GM23338 (cell line): ENCODE measurements at regions not wholly inside any gene's neighbourhood (a gene's known extent, or its start where the extent isn't known, plus 50 kb on each side); places are given as distances from the start of the nearest gene placed in this dataset.

Experiments
- ATAC-seq: fragments of 200-7000 bp; cut with Tn5 transposase; 3 replicates; pipeline ENCODE4 v1.9.1; 2020
- DNase-seq: peaks from one replicate; pipeline ENCODE4 v3.0.0-alpha.2; 2015; ENCODE audit warnings: low spot score
- H2AFZ ChIP-seq: fragments of 200-600 bp; sonication (generic); 2 replicates; pipeline ENCODE4 v1.8.0; 2016; ENCODE audit warnings: antibody characterized with exemption, mild to moderate bottlenecking, moderate library complexity
- H3F3A ChIP-seq: fragments of 200-600 bp; sonication (generic); replicated peaks from 2 replicates; pipeline ENCODE4 v1.8.0; 2017; ENCODE audit warnings: antibody characterized with exemption, mixed run types, low read depth
- H3K27ac ChIP-seq: fragments of 200-600 bp; sonication (generic); 2 replicates; pipeline ENCODE4 v1.6.1; 2016; ENCODE audit warnings: low read depth
- H3K27me3 ChIP-seq: fragments of 200-600 bp; sonication (generic); 2 replicates; pipeline ENCODE4 v1.8.0; 2016; ENCODE audit warnings: mild to moderate bottlenecking, mixed run types, moderate library complexity; ENCODE audit not compliant: insufficient read depth
- H3K36me3 ChIP-seq: fragments of 200-600 bp; sonication (generic); 2 replicates; pipeline ENCODE4 v1.8.0; 2016; ENCODE audit warnings: mild to moderate bottlenecking; ENCODE audit not compliant: insufficient read depth
- H3K4me1 ChIP-seq: fragments of 200-600 bp; sonication (generic); 2 replicates; pipeline ENCODE4 v1.8.0; 2016; ENCODE audit warnings: mild to moderate bottlenecking, moderate library complexity; ENCODE audit not compliant: insufficient read depth
- H3K4me2 ChIP-seq: fragments of 200-600 bp; sonication (generic); 2 replicates; pipeline ENCODE4 v1.7.1; 2017; ENCODE audit warnings: mixed run types
- H3K4me3 ChIP-seq: fragments of 200-600 bp; sonication (generic); 2 replicates; pipeline ENCODE4 v1.6.1; 2016; ENCODE audit warnings: mixed run types
- H3K79me2 ChIP-seq: fragments of 200-600 bp; sonication (generic); replicated peaks from 2 replicates; pipeline ENCODE4 v1.8.0; 2017; ENCODE audit warnings: mild to moderate bottlenecking; ENCODE audit not compliant: insufficient read depth
- H3K9me2 ChIP-seq: fragments of 200-600 bp; sonication (generic); 2 replicates; pipeline ENCODE4 v1.8.0; 2017; ENCODE audit not compliant: insufficient read depth
- H4K20me1 ChIP-seq: fragments of 200-600 bp; sonication (generic); replicated peaks from 2 replicates; pipeline ENCODE4 v1.8.0; 2017; ENCODE audit warnings: mild to moderate bottlenecking; ENCODE audit not compliant: insufficient read depth
- H3K27ac Mint-ChIP-seq: 2 replicates; pipeline ENCODE4 v1.8.0; 2020; ENCODE audit warnings: inconsistent platforms, mild to moderate bottlenecking, moderate library complexity, mixed read lengths
- H3K27me3 Mint-ChIP-seq: 3 replicates; pipeline ENCODE4 v1.8.0; 2022; ENCODE audit warnings: low read depth, mild to moderate bottlenecking, moderate library complexity, mixed read lengths, inconsistent platforms; ENCODE audit not compliant: insufficient read depth, poor library complexity
- H3K36me3 Mint-ChIP-seq: 3 replicates; pipeline ENCODE4 v1.8.0; 2021; ENCODE audit warnings: low read depth, mild to moderate bottlenecking, inconsistent platforms, moderate library complexity, mixed read lengths
- H3K4me1 Mint-ChIP-seq: 3 replicates; pipeline ENCODE4 v1.8.0; 2020; ENCODE audit warnings: mild to moderate bottlenecking, inconsistent platforms, mixed read lengths
- H3K4me3 Mint-ChIP-seq: 3 replicates; pipeline ENCODE4 v1.8.0; 2021; ENCODE audit warnings: moderate library complexity, mild to moderate bottlenecking, inconsistent platforms, mixed read lengths
- H3K9me3 Mint-ChIP-seq: 3 replicates; pipeline ENCODE4 v1.8.0; 2020; ENCODE audit warnings: moderate library complexity, mild to moderate bottlenecking, inconsistent platforms, mixed read lengths
- CREB1 ChIP-seq: fragments of 250-450 bp; sonication (Bioruptor Pico); IDR thresholded peaks from 2 replicates; pipeline ENCODE4 v1.5.0; 2020; ENCODE audit warnings: low read depth, mild to moderate bottlenecking, moderate library complexity
- CTCF ChIP-seq, 2 experiments: fragments of 200-600 bp in 1 of 2; sonication (generic) in 1 of 2; conservative IDR thresholded peaks; 2 replicates each; pipeline versions ENCODE4 v1.5.1 to v1.6.1; 2016 to 2017; ENCODE audit warnings: antibody characterized with exemption in 2 of 2, low read depth in 2 of 2, mild to moderate bottlenecking in 2 of 2, moderate library complexity in 1 of 2
- EZH2 ChIP-seq: fragments of 200-600 bp; sonication (generic); IDR thresholded peaks from one replicate; pipeline ENCODE4 v1.8.0; 2017; ENCODE audit warnings: antibody characterized with exemption, mild to moderate bottlenecking, low read depth; ENCODE audit not compliant: unreplicated experiment
- EZH2phosphoT487 ChIP-seq: fragments of 200-600 bp; sonication (generic); IDR thresholded peaks from one replicate; pipeline ENCODE4 v1.8.1; 2018; ENCODE audit warnings: antibody characterized with exemption; ENCODE audit not compliant: unreplicated experiment
- JUNB ChIP-seq: IDR thresholded peaks from one replicate; pipeline ENCODE4 v1.6.1; 2016; ENCODE audit warnings: antibody characterized with exemption; ENCODE audit not compliant: unreplicated experiment
- POLR2AphosphoS5 ChIP-seq: IDR thresholded peaks from 2 replicates; pipeline ENCODE4 v1.6.1; 2016; ENCODE audit warnings: antibody characterized with exemption, low read depth
- STAT1 ChIP-seq: IDR thresholded peaks from one replicate; pipeline ENCODE4 v1.6.1; 2016; ENCODE audit warnings: antibody characterized with exemption; ENCODE audit not compliant: unreplicated experiment
- ZNF114 ChIP-seq: fragments of 250-450 bp; sonication (Bioruptor Pico); IDR thresholded peaks from 2 replicates; pipeline ENCODE4 v1.5.0; 2020; ENCODE audit warnings: mild to moderate bottlenecking, moderate library complexity
- ZNF331 ChIP-seq: fragments of 250-450 bp; sonication (Bioruptor Pico); IDR thresholded peaks from 2 replicates; pipeline ENCODE4 v1.5.0; 2020; ENCODE audit warnings: low read depth, mild to moderate bottlenecking, moderate library complexity

- TF ChIP-seq POLR2AphosphoS5: no peak
- no peak for TF ChIP-seq ZNF331 (CRISPR knock-in tag)
- no peak for TF ChIP-seq STAT1
- TF ChIP-seq CREB1: no peak
These were observed 122.7 kb upstream of the SESN3 start (continued) for GRCh38 chr11:95353706-95354105.

- Mint-ChIP-seq H3K4me3 (no peak overlapping the region), H3K9me3 (peaks cover 6% of the 10 kb centered on the region; the same call in 2 of the 3 replicates), H3K36me3 (peaks cover 5% of the 10 kb centered on the region; the same call in 1 of the 3 replicates), H3K27me3 (peaks cover 2% of the 10 kb centered on the region), H3K27ac (no peak overlapping the region), H3K4me1 (no peaks in the 10 kb centered on the region; the same call in 2 of the 3 replicates)
- no peak overlapping the region for H3K4me3 ChIP-seq
- H2AFZ ChIP-seq: peak overlapping the region; percentile 26; the same call in 1 of the 2 replicates
- no peak overlapping the region for H3K27ac ChIP-seq
- no peaks in the 10 kb centered on the region for H3K79me2 ChIP-seq
- H3K4me1 ChIP-seq: no peaks in the 10 kb centered on the region
- no peaks in the 10 kb centered on the region for H3F3A ChIP-seq
- H3K9me2 ChIP-seq: peaks cover 3% of the 10 kb centered on the region; the same call in 1 of the 2 replicates
- no peaks in the 10 kb centered on the region for H4K20me1 ChIP-seq
- no peaks in the 10 kb centered on the region for H3K27me3 ChIP-seq
- H3K4me2 ChIP-seq: no peak overlapping the region
- no peaks in the 10 kb centered on the region for H3K36me3 ChIP-seq
- ATAC-seq (no peak), DNase-seq (no peak)
- no peak for TF ChIP-seq ZNF331 (CRISPR knock-in tag)
- TF ChIP-seq ZNF114 (CRISPR knock-in tag): no peak
- no peak for TF ChIP-seq CTCF (conservative IDR thresholded peaks at IDR 0.05; ENCODE audit: low read depth in 2 of 2)
- no peak for TF ChIP-seq EZH2
- TF ChIP-seq EZH2phosphoT487: no peak
These were observed 121.8 kb upstream of the SESN3 start for GRCh38 chr11:95352733-95353346.

DNA sequence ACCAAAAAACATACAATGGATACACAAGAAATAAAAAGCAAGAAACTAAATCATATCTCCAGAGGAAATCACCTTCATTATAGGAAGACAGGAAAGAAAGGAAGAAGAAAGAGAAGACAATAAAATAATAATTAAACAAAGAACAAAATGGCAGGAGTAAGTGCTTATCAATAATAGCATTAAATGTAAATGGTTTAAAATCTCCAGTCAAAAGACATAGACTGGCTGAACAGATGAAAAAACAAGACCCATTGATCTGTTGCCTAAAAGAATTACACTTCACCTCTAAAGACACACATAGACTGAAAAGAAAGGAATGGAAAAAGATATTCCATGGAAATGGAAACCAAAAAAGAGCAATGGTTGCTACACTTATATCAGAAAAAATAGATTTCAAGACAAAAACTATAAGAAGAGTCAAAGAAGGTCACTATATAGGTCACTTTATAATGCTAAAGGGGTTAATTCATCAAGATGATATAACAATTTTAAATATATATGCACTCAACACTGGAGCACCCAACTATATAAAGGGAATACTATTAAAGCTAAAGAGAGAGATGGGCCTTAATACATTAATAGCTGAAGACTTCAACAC is 118.4 kb upstream of the SESN3 start:
- H4K20me1 ChIP-seq: no peaks in the 10 kb centered on the region
- Mint-ChIP-seq H3K4me3 (no peak overlapping the region), H3K4me1 (no peaks in the 10 kb centered on the region; the same call in 2 of the 3 replicates), H3K9me3 (peaks cover 6% of the 10 kb centered on the region; the same call in 2 of the 3 replicates), H3K27me3 (no peaks in the 10 kb centered on the region), H3K27ac (no peak overlapping the region), H3K36me3 (peaks cover 5% of the 10 kb centered on the region; the same call in 1 of the 3 replicates)
- no peaks in the 10 kb centered on the region for H3K36me3 ChIP-seq
- H3K79me2 ChIP-seq: no peaks in the 10 kb centered on the region
- no peak for ATAC-seq
- H3F3A ChIP-seq: no peaks in the 10 kb centered on the region
- peaks cover 8% of the 10 kb centered on the region for H3K9me2 ChIP-seq
- no peak for DNase-seq
- no peaks in the 10 kb centered on the region for H3K27me3 ChIP-seq
- no peak overlapping the region for H3K4me3 ChIP-seq
- H3K4me1 ChIP-seq: no peaks in the 10 kb centered on the region
- H2AFZ ChIP-seq: no peak overlapping the region
- no peak overlapping the region for H3K27ac ChIP-seq
- H3K4me2 ChIP-seq: no peak overlapping the region
- TF ChIP-seq ZNF114 (CRISPR knock-in tag) (no peak), JUNB (no peak), CTCF (conservative IDR thresholded peaks at IDR 0.05; ENCODE audit: low read depth in 2 of 2) (no peak)
